HEK293 (cell line): ENCODE measurements at regions not wholly inside any gene's neighbourhood (a gene's known extent, or its start where the extent isn't known, plus 50 kb on each side); places are given as distances from the start of the nearest gene placed in this dataset.

Experiments used
- CTCF ChIA-PET: fragments of 350-600 bp; formaldehyde crosslinking; extraction: SDS; loops from one replicate; lab custom pipeline; 2021; ENCODE audit warnings: antibody characterized with exemption; lab: Yijun Ruan, JAX
- POLR2A ChIA-PET: fragments of 300-600 bp; formaldehyde crosslinking; extraction: SDS; loops from one replicate; lab custom pipeline; 2020; ENCODE audit warnings: antibody characterized with exemption, inconsistent platforms; lab: Yijun Ruan, JAX
- H3K27ac ChIP-seq: fragments of 200-500 bp; sonication (Bioruptor generic); 2 replicates; pipeline ENCODE4 v1.5.1; 2014; ENCODE audit warnings: low read depth, low read length, control low read depth, inconsistent platforms; ENCODE audit errors: extremely low read depth
- H3K36me3 ChIP-seq, 2 experiments: fragments of 200-500 bp in 1 of 2; sonication (Bioruptor generic) in 1 of 2; 1 replicate in 1 of 2; 2 replicates in 1 of 2; pipeline ENCODE4 v1.5.1; 2014 to 2017; ENCODE audit warnings: inconsistent platforms in 2 of 2, low read length in 2 of 2; ENCODE audit not compliant: control insufficient read depth in 2 of 2, insufficient read depth in 1 of 2
- H3K4me1 ChIP-seq: fragments of 200-500 bp; sonication (Bioruptor generic); 2 replicates; pipeline ENCODE4 v1.5.1; 2014; ENCODE audit warnings: mild to moderate bottlenecking, low read length, inconsistent platforms; ENCODE audit not compliant: control insufficient read depth, insufficient read depth
- H3K4me3 ChIP-seq: 2 replicates; pipeline ENCODE4 v1.5.1; 2011; ENCODE audit warnings: low read depth, mild to moderate bottlenecking, control low read depth, low read length, moderate library complexity
- H3K9me3 ChIP-seq: fragments of 200-500 bp; sonication (Bioruptor generic); 2 replicates; pipeline ENCODE4 v1.5.1; 2014; ENCODE audit warnings: low read depth, low read length, inconsistent platforms; ENCODE audit not compliant: control insufficient read depth, insufficient read depth
- BCL11B ChIP-seq: fragments of 450-650 bp; formaldehyde crosslinking; IDR thresholded peaks from 2 replicates; pipeline ENCODE4 v1.5.1; 2016; ENCODE audit warnings: low read depth, missing biosample characterization, missing genetic modification characterization
- GLI2 ChIP-seq: fragments of 450-650 bp; formaldehyde crosslinking; IDR thresholded peaks from 2 replicates; pipeline ENCODE4; 2017; ENCODE audit warnings: missing biosample characterization, missing genetic modification characterization, low read depth, borderline replicate concordance
- GLIS2 ChIP-seq: fragments of 450-650 bp; formaldehyde crosslinking; IDR thresholded peaks from 2 replicates; pipeline ENCODE4 v1.5.1; 2016; ENCODE audit warnings: missing biosample characterization, missing genetic modification characterization
- MEIS1 ChIP-seq: sonication (generic); formaldehyde crosslinking; IDR thresholded peaks from 2 replicates; pipeline ENCODE4 v1.8.1; 2022; ENCODE audit warnings: missing genetic modification reagents, mild to moderate bottlenecking, borderline replicate concordance
- OVOL3 ChIP-seq: fragments of 450-650 bp; formaldehyde crosslinking; IDR thresholded peaks from 2 replicates; pipeline ENCODE4 v1.5.1; 2016; ENCODE audit warnings: missing biosample characterization, missing genetic modification characterization
- RBAK ChIP-seq: fragments of 450-650 bp; formaldehyde crosslinking; IDR thresholded peaks from 2 replicates; pipeline ENCODE4 v1.5.1; 2016; ENCODE audit warnings: missing biosample characterization, missing genetic modification characterization
- YY2 ChIP-seq: fragments of 450-650 bp; formaldehyde crosslinking; IDR thresholded peaks from 2 replicates; pipeline ENCODE4 v1.5.1; 2016; ENCODE audit warnings: missing biosample characterization, missing genetic modification characterization
- ZBTB8A ChIP-seq: fragments of 450-650 bp; formaldehyde crosslinking; IDR thresholded peaks from 2 replicates; pipeline ENCODE4 v1.5.1; 2016; ENCODE audit warnings: missing biosample characterization, missing genetic modification characterization
- ZNF121 ChIP-seq: fragments of 450-650 bp; formaldehyde crosslinking; IDR thresholded peaks from 2 replicates; pipeline ENCODE4 v1.5.1; 2016; ENCODE audit warnings: missing biosample characterization, missing genetic modification characterization
- ZNF132 ChIP-seq: fragments of 450-650 bp; formaldehyde crosslinking; IDR thresholded peaks from 2 replicates; pipeline ENCODE4 v1.5.1; 2017; ENCODE audit warnings: missing biosample characterization, missing genetic modification characterization, borderline replicate concordance
- ZNF138 ChIP-seq: fragments of 450-650 bp; formaldehyde crosslinking; IDR thresholded peaks from 2 replicates; pipeline ENCODE4 v1.5.1; 2016; ENCODE audit warnings: missing biosample characterization, missing genetic modification characterization, borderline replicate concordance
- ZNF169 ChIP-seq: fragments of 450-650 bp; formaldehyde crosslinking; IDR thresholded peaks from 2 replicates; pipeline ENCODE4 v1.5.1; 2016; ENCODE audit warnings: missing biosample characterization, missing genetic modification characterization
- ZNF214 ChIP-seq: fragments of 450-650 bp; formaldehyde crosslinking; IDR thresholded peaks from 2 replicates; pipeline ENCODE4 v1.5.1; 2017; ENCODE audit warnings: missing biosample characterization, mild to moderate bottlenecking, missing genetic modification characterization, borderline replicate concordance
- ZNF221 ChIP-seq: fragments of 450-650 bp; formaldehyde crosslinking; IDR thresholded peaks from 2 replicates; pipeline ENCODE4 v1.5.1; 2017; ENCODE audit warnings: missing biosample characterization, missing genetic modification characterization, borderline replicate concordance
- ZNF23 ChIP-seq: fragments of 450-650 bp; formaldehyde crosslinking; IDR thresholded peaks from 2 replicates; pipeline ENCODE4 v1.5.1; 2016; ENCODE audit warnings: missing biosample characterization, missing genetic modification characterization, borderline replicate concordance
- ZNF266 ChIP-seq: fragments of 450-650 bp; formaldehyde crosslinking; IDR thresholded peaks from 2 replicates; pipeline ENCODE4 v1.5.1; 2016; ENCODE audit warnings: missing biosample characterization, missing genetic modification characterization, low read depth
- ZNF37A ChIP-seq: fragments of 450-650 bp; IDR thresholded peaks from 2 replicates; pipeline ENCODE4 v1.5.1; 2018; ENCODE audit warnings: missing biosample characterization, missing genetic modification characterization
- ZNF530 ChIP-seq: fragments of 450-650 bp; formaldehyde crosslinking; IDR thresholded peaks from 2 replicates; pipeline ENCODE4 v1.5.1; 2016; ENCODE audit warnings: low read depth, missing biosample characterization, missing genetic modification characterization
- ZNF558 ChIP-seq: fragments of 450-650 bp; formaldehyde crosslinking; IDR thresholded peaks from 2 replicates; pipeline ENCODE4 v1.5.1; 2016; ENCODE audit warnings: missing biosample characterization, missing genetic modification characterization
- ZNF571 ChIP-seq: fragments of 450-650 bp; formaldehyde crosslinking; IDR thresholded peaks from 2 replicates; pipeline ENCODE4 v1.5.0; 2017; ENCODE audit warnings: missing biosample characterization, missing genetic modification characterization
- ZNF830 ChIP-seq: fragments of 450-650 bp; IDR thresholded peaks from 2 replicates; pipeline ENCODE4 v1.5.0; 2018; ENCODE audit warnings: missing biosample characterization, missing genetic modification characterization, low read depth, mild to moderate bottlenecking, moderate library complexity
- TF ChIP-seq, protein P1 (sequence below): fragments of 450-650 bp; formaldehyde crosslinking; IDR thresholded peaks from 2 replicates; pipeline ENCODE4 v1.5.1; 2017; ENCODE audit warnings: missing biosample characterization, missing genetic modification characterization
- TF ChIP-seq, protein P2 (sequence below): fragments of 450-650 bp; formaldehyde crosslinking; IDR thresholded peaks from 2 replicates; pipeline ENCODE4 v1.5.1; 2016; ENCODE audit warnings: missing biosample characterization, missing genetic modification characterization
- TF ChIP-seq, protein P3 (sequence below): fragments of 450-650 bp; formaldehyde crosslinking; IDR thresholded peaks from 2 replicates; pipeline ENCODE4 v1.5.1; 2016; ENCODE audit warnings: missing biosample characterization, missing genetic modification characterization
- TF ChIP-seq, protein P4 (sequence below): fragments of 450-650 bp; formaldehyde crosslinking; IDR thresholded peaks from 2 replicates; pipeline ENCODE4 v1.5.1; 2016; ENCODE audit warnings: missing biosample characterization, missing genetic modification characterization, low read depth
- TF ChIP-seq, protein P5 (sequence below): fragments of 450-650 bp; formaldehyde crosslinking; IDR thresholded peaks from 2 replicates; pipeline ENCODE4 v1.5.1; 2017; ENCODE audit warnings: missing biosample characterization, missing genetic modification characterization

DNA sequence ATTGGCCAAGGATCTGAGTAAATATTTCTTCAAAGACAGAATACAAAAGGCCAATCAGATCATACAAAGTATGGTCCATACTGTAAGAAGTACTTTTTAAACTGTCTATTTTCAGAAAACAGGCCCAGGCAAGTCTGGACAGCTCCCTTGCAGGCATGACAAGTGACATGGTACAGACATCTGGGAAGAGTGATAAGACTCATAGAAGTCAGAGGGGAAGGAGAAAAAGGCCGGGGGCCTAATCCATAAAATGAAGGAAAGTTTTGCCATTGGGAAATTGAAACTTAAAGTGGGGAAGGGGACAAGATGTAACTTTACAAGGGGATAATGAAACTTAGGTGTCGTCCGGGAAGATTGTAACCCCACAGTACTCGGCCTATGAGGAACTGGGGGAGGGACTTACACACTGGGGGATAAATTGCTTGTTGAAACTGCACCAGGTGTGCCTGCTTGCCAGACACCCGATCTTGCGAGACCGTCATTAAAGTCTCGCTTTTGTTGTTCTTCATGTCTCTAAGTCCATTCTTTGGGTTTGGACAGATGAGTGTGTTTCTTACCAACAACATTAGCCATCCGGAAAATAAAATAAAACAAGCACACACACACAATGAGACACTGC is 684.0 kb downstream of the CDH11 start:
- Histone ChIP-seq H3K4me3 (no peak overlapping the region), H3K4me1 (no peaks in the 10 kb centered on the region), H3K9me3 (no peaks in the 10 kb centered on the region), H3K36me3 (no peaks in the 10 kb centered on the region), H3K27ac (no peak overlapping the region)
- TF ChIP-seq ZNF571 (tag by site-specific recombination): no peak
- no peak for TF ChIP-seq ZNF558 (tag by site-specific recombination)
- TF ChIP-seq, protein P1, sequence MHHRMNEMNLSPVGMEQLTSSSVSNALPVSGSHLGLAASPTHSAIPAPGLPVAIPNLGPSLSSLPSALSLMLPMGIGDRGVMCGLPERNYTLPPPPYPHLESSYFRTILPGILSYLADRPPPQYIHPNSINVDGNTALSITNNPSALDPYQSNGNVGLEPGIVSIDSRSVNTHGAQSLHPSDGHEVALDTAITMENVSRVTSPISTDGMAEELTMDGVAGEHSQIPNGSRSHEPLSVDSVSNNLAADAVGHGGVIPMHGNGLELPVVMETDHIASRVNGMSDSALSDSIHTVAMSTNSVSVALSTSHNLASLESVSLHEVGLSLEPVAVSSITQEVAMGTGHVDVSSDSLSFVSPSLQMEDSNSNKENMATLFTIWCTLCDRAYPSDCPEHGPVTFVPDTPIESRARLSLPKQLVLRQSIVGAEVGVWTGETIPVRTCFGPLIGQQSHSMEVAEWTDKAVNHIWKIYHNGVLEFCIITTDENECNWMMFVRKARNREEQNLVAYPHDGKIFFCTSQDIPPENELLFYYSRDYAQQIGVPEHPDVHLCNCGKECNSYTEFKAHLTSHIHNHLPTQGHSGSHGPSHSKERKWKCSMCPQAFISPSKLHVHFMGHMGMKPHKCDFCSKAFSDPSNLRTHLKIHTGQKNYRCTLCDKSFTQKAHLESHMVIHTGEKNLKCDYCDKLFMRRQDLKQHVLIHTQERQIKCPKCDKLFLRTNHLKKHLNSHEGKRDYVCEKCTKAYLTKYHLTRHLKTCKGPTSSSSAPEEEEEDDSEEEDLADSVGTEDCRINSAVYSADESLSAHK: no peak
- TF ChIP-seq ZNF214 (tag by site-specific recombination): no peak
- TF ChIP-seq ZNF530 (tag by site-specific recombination): no peak
- no peak for TF ChIP-seq RBAK (tag by site-specific recombination)
- TF ChIP-seq GLI2: no peak
- no peak for TF ChIP-seq ZNF221 (tag by site-specific recombination)
- no peak for TF ChIP-seq YY2 (tag by site-specific recombination)
- TF ChIP-seq ZNF138 (tag by site-specific recombination): no peak
- TF ChIP-seq ZNF23 (tag by site-specific recombination): no peak
- CTCF ChIA-PET: no interaction called here
- POLR2A ChIA-PET: no interaction called here

DNA sequence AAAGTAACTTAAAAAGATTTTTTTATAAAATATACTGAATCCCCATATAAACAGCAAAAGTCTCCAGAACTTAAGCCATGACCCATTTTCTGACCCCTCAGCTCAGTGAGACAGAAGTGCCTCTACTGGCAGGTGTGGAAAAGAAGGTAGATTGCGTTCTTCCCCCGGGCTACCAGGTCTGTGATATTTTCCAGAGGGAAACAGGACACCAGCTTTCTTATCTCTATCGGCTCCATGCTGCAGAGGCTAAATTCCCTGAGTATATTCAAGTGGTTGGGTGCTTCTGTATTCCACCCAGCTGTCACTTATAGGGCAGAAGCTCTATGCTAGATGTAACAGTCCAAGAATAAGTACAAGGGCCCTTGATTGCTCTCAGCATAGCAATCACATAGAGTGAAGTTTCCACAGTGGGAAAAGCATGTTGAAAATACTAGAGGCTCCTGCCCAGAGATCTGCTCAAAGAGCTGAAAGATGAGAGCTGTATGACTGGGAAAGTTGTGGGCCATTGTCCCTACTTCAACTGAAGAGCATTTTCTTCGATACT is 687.3 kb downstream of the CDH11 start:
- Histone ChIP-seq H3K9me3 (no peaks in the 10 kb centered on the region), H3K4me1 (no peaks in the 10 kb centered on the region), H3K4me3 (no peak overlapping the region), H3K36me3 (no peaks in the 10 kb centered on the region), H3K27ac (no peak overlapping the region)
- CTCF ChIA-PET: no interaction called here
- POLR2A ChIA-PET: no interaction called here
- TF ChIP-seq, protein P2, sequence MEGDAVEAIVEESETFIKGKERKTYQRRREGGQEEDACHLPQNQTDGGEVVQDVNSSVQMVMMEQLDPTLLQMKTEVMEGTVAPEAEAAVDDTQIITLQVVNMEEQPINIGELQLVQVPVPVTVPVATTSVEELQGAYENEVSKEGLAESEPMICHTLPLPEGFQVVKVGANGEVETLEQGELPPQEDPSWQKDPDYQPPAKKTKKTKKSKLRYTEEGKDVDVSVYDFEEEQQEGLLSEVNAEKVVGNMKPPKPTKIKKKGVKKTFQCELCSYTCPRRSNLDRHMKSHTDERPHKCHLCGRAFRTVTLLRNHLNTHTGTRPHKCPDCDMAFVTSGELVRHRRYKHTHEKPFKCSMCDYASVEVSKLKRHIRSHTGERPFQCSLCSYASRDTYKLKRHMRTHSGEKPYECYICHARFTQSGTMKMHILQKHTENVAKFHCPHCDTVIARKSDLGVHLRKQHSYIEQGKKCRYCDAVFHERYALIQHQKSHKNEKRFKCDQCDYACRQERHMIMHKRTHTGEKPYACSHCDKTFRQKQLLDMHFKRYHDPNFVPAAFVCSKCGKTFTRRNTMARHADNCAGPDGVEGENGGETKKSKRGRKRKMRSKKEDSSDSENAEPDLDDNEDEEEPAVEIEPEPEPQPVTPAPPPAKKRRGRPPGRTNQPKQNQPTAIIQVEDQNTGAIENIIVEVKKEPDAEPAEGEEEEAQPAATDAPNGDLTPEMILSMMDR: no peak
- no peak for TF ChIP-seq ZNF830 (tag by site-specific recombination)
- no peak for TF ChIP-seq ZNF266 (tag by site-specific recombination)
- TF ChIP-seq OVOL3 (tag by site-specific recombination): no peak
- TF ChIP-seq MEIS1: no peak
- no peak for TF ChIP-seq BCL11B (tag by site-specific recombination)
- TF ChIP-seq, protein P3, sequence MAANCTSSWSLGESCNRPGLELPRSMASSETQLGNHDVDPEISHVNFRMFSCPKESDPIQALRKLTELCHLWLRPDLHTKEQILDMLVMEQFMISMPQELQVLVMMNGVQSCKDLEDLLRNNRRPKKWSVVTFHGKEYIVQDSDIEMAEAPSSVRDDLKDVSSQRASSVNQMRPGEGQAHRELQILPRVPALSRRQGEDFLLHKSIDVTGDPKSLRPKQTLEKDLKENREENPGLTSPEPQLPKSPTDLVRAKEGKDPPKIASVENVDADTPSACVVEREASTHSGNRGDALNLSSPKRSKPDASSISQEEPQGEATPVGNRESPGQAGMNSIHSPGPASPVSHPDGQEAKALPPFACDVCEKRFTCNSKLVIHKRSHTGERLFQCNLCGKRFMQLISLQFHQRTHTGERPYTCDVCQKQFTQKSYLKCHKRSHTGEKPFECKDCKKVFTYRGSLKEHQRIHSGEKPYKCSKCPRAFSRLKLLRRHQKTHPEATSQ (tag by site-specific recombination): no peak
- TF ChIP-seq, protein P4, sequence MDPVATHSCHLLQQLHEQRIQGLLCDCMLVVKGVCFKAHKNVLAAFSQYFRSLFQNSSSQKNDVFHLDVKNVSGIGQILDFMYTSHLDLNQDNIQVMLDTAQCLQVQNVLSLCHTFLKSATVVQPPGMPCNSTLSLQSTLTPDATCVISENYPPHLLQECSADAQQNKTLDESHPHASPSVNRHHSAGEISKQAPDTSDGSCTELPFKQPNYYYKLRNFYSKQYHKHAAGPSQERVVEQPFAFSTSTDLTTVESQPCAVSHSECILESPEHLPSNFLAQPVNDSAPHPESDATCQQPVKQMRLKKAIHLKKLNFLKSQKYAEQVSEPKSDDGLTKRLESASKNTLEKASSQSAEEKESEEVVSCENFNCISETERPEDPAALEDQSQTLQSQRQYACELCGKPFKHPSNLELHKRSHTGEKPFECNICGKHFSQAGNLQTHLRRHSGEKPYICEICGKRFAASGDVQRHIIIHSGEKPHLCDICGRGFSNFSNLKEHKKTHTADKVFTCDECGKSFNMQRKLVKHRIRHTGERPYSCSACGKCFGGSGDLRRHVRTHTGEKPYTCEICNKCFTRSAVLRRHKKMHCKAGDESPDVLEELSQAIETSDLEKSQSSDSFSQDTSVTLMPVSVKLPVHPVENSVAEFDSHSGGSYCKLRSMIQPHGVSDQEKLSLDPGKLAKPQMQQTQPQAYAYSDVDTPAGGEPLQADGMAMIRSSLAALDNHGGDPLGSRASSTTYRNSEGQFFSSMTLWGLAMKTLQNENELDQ (tag by site-specific recombination): no peak
- TF ChIP-seq, protein P5, sequence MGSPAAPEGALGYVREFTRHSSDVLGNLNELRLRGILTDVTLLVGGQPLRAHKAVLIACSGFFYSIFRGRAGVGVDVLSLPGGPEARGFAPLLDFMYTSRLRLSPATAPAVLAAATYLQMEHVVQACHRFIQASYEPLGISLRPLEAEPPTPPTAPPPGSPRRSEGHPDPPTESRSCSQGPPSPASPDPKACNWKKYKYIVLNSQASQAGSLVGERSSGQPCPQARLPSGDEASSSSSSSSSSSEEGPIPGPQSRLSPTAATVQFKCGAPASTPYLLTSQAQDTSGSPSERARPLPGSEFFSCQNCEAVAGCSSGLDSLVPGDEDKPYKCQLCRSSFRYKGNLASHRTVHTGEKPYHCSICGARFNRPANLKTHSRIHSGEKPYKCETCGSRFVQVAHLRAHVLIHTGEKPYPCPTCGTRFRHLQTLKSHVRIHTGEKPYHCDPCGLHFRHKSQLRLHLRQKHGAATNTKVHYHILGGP (tag by site-specific recombination): no peak
- no peak for TF ChIP-seq ZNF37A (tag by site-specific recombination)
- no peak for TF ChIP-seq GLIS2 (tag by site-specific recombination)
- no peak for TF ChIP-seq ZNF169
- TF ChIP-seq ZBTB8A (tag by site-specific recombination): no peak
- no peak for TF ChIP-seq ZNF121 (tag by site-specific recombination)
- no peak for TF ChIP-seq ZNF132
